ENCODE measurements at regions not wholly inside any gene's neighbourhood (a gene's known extent, or its start where the extent isn't known, plus 50 kb on each side); places are given as distances from the start of the nearest gene placed in this dataset.
"Not testable (repeated sequence)": the region's sequence is repeated elsewhere in the genome, so short reads cannot be mapped to it uniquely, and the experiment has no call there.

DNA sequence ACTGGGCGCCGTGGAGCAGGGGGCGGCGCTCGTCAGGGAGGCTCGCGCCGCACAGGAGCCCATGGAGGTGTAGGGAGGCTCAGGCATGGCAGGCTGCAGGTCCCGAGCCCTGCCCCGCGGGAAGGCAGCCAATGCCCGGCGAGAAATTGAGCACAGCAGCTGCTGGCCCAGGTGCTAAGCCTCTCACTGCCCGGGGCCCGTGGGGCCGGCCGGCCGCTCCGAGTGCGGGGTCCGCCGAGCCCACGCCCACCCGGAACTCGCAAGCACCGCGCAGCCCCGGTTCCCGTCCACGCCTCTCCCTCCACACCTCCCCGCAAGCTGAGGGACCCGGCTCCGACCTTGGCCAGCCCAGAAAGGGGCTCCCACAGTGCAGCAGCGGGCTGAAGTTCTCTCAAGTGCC, 160.7 kb downstream of the ZIC4 start:
- not testable (repeated sequence) for H3K4me3 ChIP-seq (ENCODE audit: low read depth, low read length); H3K36me3 ChIP-seq (ENCODE audit: control insufficient read depth, insufficient read depth, low read length); DNase-seq (ENCODE audit: low read depth in 4 of 6, low spot score in 6 of 6); H3K27ac ChIP-seq (ENCODE audit: low read depth, low read length); H3K9me3 ChIP-seq (ENCODE audit: control insufficient read depth, insufficient read depth, low read length); H3K4me1 ChIP-seq (ENCODE audit: control insufficient read depth, insufficient read depth, low read length); H3K27me3 ChIP-seq (ENCODE audit: control insufficient read depth, insufficient read depth, low read length)
- WGBS (ENCODE audit: insufficient coverage), result 98% methylated on average over 31 of the region's 34 CpGs

DNA sequence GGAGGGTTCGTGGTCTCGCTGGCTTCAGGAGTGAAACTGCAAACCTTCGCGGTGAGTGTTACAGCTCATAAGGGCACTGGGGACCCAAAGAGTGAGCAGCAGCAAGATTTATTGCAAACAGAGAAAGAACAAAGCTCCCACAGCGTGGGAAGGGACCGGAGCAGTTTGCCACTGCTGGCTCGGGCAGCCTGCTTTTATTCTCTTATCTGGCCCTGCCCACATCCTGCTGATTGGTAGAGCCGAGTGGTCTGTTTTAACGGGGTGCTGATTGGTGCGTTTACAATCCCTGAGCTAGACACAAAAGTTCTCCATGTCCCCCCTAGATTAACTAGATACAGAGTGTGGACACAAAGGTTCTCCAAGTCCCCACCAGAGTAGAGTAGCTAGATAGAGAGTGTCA, 161.3 kb downstream of the ZIC4 start:
- H3K9me3 ChIP-seq (ENCODE audit: control insufficient read depth, insufficient read depth, low read length); H3K36me3 ChIP-seq (ENCODE audit: control insufficient read depth, insufficient read depth, low read length); DNase-seq (ENCODE audit: low read depth in 4 of 6, low spot score in 6 of 6); H3K27me3 ChIP-seq (ENCODE audit: control insufficient read depth, insufficient read depth, low read length); H3K4me1 ChIP-seq (ENCODE audit: control insufficient read depth, insufficient read depth, low read length); H3K27ac ChIP-seq (ENCODE audit: low read depth, low read length); H3K4me3 ChIP-seq (ENCODE audit: low read depth, low read length): not testable (repeated sequence)
- WGBS (ENCODE audit: insufficient coverage), result 77% methylated on average over 6 of the region's 10 CpGs

DNA sequence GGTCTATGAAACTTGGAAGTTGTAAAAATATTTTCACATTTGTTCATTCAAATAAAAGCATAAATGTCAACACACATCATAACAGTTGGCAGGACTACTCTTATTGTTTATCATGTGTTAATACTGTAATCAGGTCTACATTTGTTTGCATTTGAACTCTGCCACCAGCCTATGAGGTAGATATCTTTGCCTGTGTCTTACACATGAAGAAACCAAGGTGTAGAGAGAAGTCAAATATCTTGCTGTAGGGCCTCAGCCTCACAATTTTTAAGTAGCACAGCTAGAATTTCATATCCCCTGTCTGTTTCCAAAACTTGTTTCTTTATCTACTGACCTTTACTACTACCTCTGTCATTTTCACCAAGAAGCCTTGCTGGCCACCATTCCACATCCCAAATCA, 161.9 kb downstream of the ZIC4 start:
- H3K36me3 ChIP-seq (ENCODE audit: control insufficient read depth, insufficient read depth, low read length), result no peaks in the 10 kb centered on the region
- no peak overlapping the region for H3K4me3 ChIP-seq (ENCODE audit: low read depth, low read length)
- no peak overlapping the region for H3K27ac ChIP-seq (ENCODE audit: low read depth, low read length)
- H3K9me3 ChIP-seq (ENCODE audit: control insufficient read depth, insufficient read depth, low read length), result no peaks in the 10 kb centered on the region
- no peaks in the 10 kb centered on the region for H3K27me3 ChIP-seq (ENCODE audit: control insufficient read depth, insufficient read depth, low read length)
- no peaks in the 10 kb centered on the region for H3K4me1 ChIP-seq (ENCODE audit: control insufficient read depth, insufficient read depth, low read length)
- no peak for DNase-seq (ENCODE audit: low read depth in 4 of 6, low spot score in 6 of 6)

- no peaks in the 10 kb centered on the region for H3K4me1 ChIP-seq (ENCODE audit: control insufficient read depth, insufficient read depth, low read length)
- DNase-seq (ENCODE audit: low read depth in 4 of 6, low spot score in 6 of 6), result no peak
- no peaks in the 10 kb centered on the region for H3K36me3 ChIP-seq (ENCODE audit: control insufficient read depth, insufficient read depth, low read length)
- H3K4me3 ChIP-seq (ENCODE audit: low read depth, low read length), result no peak overlapping the region
- no CpG with 5 or more reads among the region's 1 CpG for WGBS (ENCODE audit: insufficient coverage)
- no peaks in the 10 kb centered on the region for H3K27me3 ChIP-seq (ENCODE audit: control insufficient read depth, insufficient read depth, low read length)
- H3K27ac ChIP-seq (ENCODE audit: low read depth, low read length), result no peak overlapping the region
- H3K9me3 ChIP-seq (ENCODE audit: control insufficient read depth, insufficient read depth, low read length), result no peaks in the 10 kb centered on the region
Observed at GRCh38 chr3:147240581-147240980, 165.8 kb downstream of the ZIC4 start.

GRCh38 chr3:147237991-147238390, 168.4 kb downstream of the ZIC4 start:
- Histone ChIP-seq H3K27ac (ENCODE audit: low read depth, low read length) (no peak overlapping the region), H3K27me3 (ENCODE audit: control insufficient read depth, insufficient read depth, low read length) (no peaks in the 10 kb centered on the region), H3K4me3 (ENCODE audit: low read depth, low read length) (no peak overlapping the region), H3K4me1 (ENCODE audit: control insufficient read depth, insufficient read depth, low read length) (no peaks in the 10 kb centered on the region), H3K36me3 (ENCODE audit: control insufficient read depth, insufficient read depth, low read length) (no peaks in the 10 kb centered on the region), H3K9me3 (ENCODE audit: control insufficient read depth, insufficient read depth, low read length) (no peaks in the 10 kb centered on the region)
- no peak for DNase-seq (ENCODE audit: low read depth in 4 of 6, low spot score in 6 of 6)
- 60% methylated on average over 2 of the region's 4 CpGs for WGBS (ENCODE audit: insufficient coverage)

DNA sequence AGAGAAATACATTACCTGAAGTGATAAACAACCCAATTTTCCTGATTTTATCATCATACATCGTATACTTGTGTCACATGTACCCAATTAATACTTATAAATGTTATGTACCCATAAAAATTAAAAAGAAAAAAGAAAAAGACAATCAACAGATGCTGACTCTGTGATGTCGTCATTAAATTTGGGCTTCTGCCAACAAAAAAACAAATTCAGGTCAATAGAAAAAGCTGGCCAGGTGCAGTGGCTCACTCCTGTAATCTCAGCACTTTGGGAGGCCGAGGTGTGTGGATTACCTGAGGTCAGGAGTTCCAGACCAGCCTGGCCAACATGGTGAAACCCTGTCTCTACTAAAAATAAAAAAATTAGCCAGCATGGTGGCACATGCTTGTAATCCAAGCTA, 174.4 kb downstream of the ZIC4 start:
- not testable (repeated sequence) for H3K4me1 ChIP-seq (ENCODE audit: control insufficient read depth, insufficient read depth, low read length)
- 93% methylated on average over 2 of the region's 3 CpGs for WGBS (ENCODE audit: insufficient coverage)

DNA sequence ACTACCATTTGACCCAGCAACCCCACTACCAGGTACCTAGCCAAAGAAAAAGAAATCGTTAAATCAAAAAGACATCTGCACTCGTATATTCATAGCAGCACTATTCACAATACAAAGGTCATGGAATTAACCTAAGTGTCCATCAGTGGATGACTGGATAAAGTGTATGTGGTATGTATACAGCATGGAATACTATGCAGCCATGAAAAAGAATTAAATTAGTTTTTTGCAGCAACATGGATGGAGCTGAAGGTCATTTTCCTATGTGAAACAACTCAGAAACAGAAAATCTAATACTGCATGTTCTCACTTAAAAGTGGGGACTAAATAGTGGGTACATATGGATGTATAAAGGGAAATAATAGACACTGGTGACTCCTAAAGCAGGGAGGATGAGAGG, 175.2 kb downstream of the ZIC4 start:
- Histone ChIP-seq H3K36me3 (ENCODE audit: control insufficient read depth, insufficient read depth, low read length) (no peaks in the 10 kb centered on the region), H3K27ac (ENCODE audit: low read depth, low read length) (no peak overlapping the region), H3K27me3 (ENCODE audit: control insufficient read depth, insufficient read depth, low read length) (no peaks in the 10 kb centered on the region), H3K9me3 (ENCODE audit: control insufficient read depth, insufficient read depth, low read length) (peaks cover 2% of the 10 kb centered on the region), H3K4me3 (ENCODE audit: low read depth, low read length) (no peak overlapping the region), H3K4me1 (ENCODE audit: control insufficient read depth, insufficient read depth, low read length) (no peaks in the 10 kb centered on the region)
- DNase-seq (ENCODE audit: low read depth in 4 of 6, low spot score in 6 of 6), result no peak
- no CpG with 5 or more reads among the region's 2 CpGs for WGBS (ENCODE audit: insufficient coverage)

More for the DNA sequence above, 174.4 kb downstream of the ZIC4 start:
- not testable (repeated sequence) for H3K4me3 ChIP-seq (ENCODE audit: low read depth, low read length); DNase-seq (ENCODE audit: low read depth in 4 of 6, low spot score in 6 of 6); H3K36me3 ChIP-seq (ENCODE audit: control insufficient read depth, insufficient read depth, low read length); H3K27ac ChIP-seq (ENCODE audit: low read depth, low read length); H3K27me3 ChIP-seq (ENCODE audit: control insufficient read depth, insufficient read depth, low read length); H3K9me3 ChIP-seq (ENCODE audit: control insufficient read depth, insufficient read depth, low read length)

DNA sequence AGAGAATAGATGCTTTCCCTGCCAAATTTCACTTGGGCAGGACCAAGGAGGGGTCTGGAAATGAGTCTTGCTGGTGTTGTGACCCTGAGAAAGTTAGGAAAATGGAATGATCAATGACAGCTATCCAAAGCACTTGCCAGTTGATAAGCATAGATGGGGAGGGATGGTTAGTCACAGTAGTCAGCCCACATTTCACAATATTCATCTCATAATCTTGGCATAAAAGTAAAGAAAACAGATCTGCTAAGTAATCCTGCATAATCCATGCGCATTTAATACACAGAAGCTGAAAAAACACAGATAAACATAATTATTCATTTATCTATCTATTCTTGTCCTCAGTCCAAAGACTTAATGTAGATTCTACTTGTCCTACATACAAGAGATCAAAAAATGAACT, 184.1 kb downstream of the ZIC4 start:
- Histone ChIP-seq H3K4me3 (ENCODE audit: low read depth, low read length) (no peak overlapping the region), H3K27me3 (ENCODE audit: control insufficient read depth, insufficient read depth, low read length) (no peaks in the 10 kb centered on the region), H3K4me1 (ENCODE audit: control insufficient read depth, insufficient read depth, low read length) (no peaks in the 10 kb centered on the region), H3K36me3 (ENCODE audit: control insufficient read depth, insufficient read depth, low read length) (no peaks in the 10 kb centered on the region), H3K9me3 (ENCODE audit: control insufficient read depth, insufficient read depth, low read length) (no peaks in the 10 kb centered on the region), H3K27ac (ENCODE audit: low read depth, low read length) (no peak overlapping the region)
- no peak for DNase-seq (ENCODE audit: low read depth in 4 of 6, low spot score in 6 of 6)
- no CpG with 5 or more reads among the region's 1 CpG for WGBS (ENCODE audit: insufficient coverage)

- Histone ChIP-seq H3K27ac (ENCODE audit: low read depth, low read length) (no peak overlapping the region), H3K36me3 (ENCODE audit: control insufficient read depth, insufficient read depth, low read length) (no peaks in the 10 kb centered on the region), H3K4me1 (ENCODE audit: control insufficient read depth, insufficient read depth, low read length) (no peaks in the 10 kb centered on the region), H3K9me3 (ENCODE audit: control insufficient read depth, insufficient read depth, low read length) (no peaks in the 10 kb centered on the region), H3K4me3 (ENCODE audit: low read depth, low read length) (no peak overlapping the region), H3K27me3 (ENCODE audit: control insufficient read depth, insufficient read depth, low read length) (no peaks in the 10 kb centered on the region)
- 100% methylated on average over 1 of the region's 4 CpGs for WGBS (ENCODE audit: insufficient coverage)
- peak in 2 of 6 donors; percentile 17 to 54 for DNase-seq (ENCODE audit: low read depth in 4 of 6, low spot score in 6 of 6)
Observed at GRCh38 chr3:147218965-147219364, 187.4 kb downstream of the ZIC4 start.

GRCh38 chr3:147216143-147216673, 190.1 kb downstream of the ZIC4 start:
- H3K36me3 ChIP-seq (ENCODE audit: control insufficient read depth, insufficient read depth, low read length), result no peaks in the 10 kb centered on the region
- no peak for DNase-seq (ENCODE audit: low read depth in 4 of 6, low spot score in 6 of 6)
- no peaks in the 10 kb centered on the region for H3K27me3 ChIP-seq (ENCODE audit: control insufficient read depth, insufficient read depth, low read length)
- no peaks in the 10 kb centered on the region for H3K9me3 ChIP-seq (ENCODE audit: control insufficient read depth, insufficient read depth, low read length)
- WGBS (ENCODE audit: insufficient coverage), result no CpG with 5 or more reads among the region's 1 CpG
- no peak overlapping the region for H3K4me3 ChIP-seq (ENCODE audit: low read depth, low read length)
- no peak overlapping the region for H3K27ac ChIP-seq (ENCODE audit: low read depth, low read length)
- no peaks in the 10 kb centered on the region for H3K4me1 ChIP-seq (ENCODE audit: control insufficient read depth, insufficient read depth, low read length)

Data from spinal cord (tissue), 9 donors.